Lung microvascular endothelial cell (primary cell): ENCODE measurements at regions not wholly inside any gene's neighbourhood (a gene's known extent, or its start where the extent isn't known, plus 50 kb on each side); places are given as distances from the start of the nearest gene placed in this dataset.
A peak's percentile ranks its signal among the peaks of the same experiment; 100 is the strongest.

ENCODE experiments used
- DNase-seq, 2 donors: peaks; one replicate each; pipeline versions ENCODE4 v3.0.0 to v3.0.0-alpha.2; 2010; ENCODE audit warnings: low read depth in 2 of 2

DNA sequence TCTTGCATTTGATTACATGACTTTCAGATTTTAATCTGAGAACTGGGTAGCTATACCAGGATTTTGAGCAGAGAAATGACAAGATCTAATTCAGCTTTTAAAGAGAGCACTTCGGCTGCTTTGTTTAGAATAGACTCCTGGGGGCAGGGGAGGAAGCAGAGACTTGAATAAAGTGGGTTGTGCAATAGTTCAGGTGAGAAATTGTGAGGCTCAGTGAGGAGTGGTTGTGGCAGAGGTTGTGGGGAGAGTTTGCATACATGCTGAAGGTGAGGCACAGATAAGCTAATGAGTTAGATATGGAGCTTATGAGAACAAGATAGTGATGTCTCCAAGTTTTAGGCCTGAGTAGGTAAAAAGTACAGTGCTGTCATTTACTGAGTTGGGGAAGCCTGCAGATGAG, 281.4 kb downstream of the FLRT2 start:
- no peak for DNase-seq

DNA sequence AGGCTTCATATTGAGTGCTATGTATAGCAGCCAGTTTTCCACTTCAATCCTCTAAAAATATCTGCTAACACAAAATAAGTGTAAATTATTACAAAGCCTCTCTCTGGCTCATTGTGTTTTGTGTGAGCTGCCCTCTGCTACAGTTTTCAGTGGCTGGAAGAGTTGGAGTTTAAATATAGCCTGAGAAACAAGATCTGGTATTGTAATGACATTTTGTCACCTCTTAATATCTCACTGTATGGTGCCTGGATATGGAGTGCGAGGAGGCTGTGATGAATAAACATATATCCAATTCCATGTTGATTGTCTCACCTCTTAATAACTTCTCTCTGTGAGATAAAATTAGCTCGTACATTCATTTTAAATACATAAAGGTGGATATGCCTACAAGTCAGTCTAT, 269.7 kb downstream of the FLRT2 start:
- DNase-seq = no peak

DNA sequence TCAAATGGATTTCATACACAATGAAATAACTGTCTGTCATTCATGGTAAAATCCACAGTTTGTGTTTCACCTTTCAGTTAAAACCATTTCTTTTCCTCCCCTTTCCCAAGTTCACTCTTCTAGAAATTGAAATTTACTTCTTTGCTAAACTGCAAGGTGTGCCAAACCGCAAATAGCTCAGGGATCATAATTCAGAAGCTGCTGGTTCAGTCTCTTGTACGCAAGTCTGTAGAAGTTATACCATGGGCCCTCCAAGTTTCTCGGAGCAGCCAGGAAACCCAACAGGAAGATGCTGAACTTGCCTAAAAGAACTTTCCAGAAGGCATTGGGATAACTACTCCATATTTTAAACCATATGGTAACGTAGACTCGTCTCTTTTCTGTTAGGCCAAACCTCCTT, 268.9 kb downstream of the FLRT2 start:
- DNase-seq = no peak

DNA sequence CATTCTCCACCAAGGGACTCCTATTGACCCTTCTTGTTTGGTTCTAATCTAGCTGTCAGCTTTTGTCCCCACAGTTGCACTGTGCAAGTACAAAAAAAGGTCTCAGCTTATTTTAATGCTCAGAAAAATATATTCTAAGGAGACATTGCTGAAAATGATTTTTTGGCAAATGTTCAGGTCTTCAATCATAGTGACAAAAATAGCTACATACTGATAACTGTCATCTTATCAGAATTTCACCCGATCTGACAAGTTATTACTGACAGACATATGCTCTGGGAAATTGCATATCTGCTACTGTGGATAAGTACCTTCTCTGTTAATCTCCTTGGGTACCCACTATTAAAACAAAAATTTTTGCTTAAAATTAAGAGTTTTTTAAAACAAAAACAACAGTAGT, 263.6 kb downstream of the FLRT2 start:
- no peak for DNase-seq

DNA sequence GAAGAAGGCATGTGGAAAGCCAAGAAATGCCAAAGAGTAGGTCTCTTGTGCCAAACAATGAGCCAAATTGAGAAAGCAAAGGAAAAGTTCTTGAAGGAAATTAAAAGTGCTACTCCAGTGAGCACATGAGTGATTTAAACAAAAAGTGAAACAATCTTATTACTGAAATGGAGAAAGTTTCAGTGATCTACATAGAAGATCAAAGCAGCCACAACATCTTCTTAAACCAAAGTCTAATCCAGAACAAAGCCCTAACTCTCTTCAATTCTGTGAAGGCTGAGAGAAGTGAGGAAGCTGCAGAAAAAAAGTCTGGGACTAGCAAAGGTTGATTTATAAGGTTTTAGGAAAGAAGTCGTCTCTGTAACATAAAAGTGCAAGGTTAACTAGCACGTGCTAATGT, 259.6 kb downstream of the FLRT2 start:
- no peak for DNase-seq

DNA sequence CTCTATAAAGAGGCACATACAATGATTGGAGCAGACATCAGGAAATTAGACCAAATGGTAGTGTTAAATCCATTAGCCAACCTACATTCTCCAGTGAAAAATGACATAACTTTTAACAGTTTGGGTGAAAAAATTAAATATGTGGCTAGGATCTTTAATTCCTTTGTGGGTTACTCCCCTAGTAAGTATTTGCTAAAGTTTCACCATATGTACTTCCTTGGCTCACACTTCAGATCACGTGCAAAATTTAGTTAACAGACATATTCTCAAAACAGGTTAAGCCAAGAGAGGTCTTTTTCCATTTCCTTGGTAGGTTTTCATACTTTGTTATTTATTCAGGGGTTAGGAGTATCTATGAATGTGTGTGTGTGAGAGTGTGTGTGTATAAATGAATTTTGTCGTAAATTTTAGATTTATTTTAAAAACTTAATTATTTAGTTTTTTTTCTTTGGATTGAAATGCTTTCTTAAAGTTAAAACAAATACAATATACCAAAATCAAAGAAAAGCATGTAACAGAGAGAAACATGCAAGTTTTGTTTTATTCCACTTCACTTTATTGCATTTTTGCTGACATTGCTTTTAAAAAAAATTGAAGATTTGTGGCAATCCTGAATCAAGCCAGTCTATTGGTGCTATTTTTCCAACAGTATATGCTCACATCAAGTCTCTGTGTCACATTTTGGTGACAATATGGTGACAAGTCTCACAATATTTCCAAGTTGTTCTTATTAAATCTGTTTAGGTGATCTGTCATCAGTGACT, 258.7 kb downstream of the FLRT2 start:
- DNase-seq = no peak

DNA sequence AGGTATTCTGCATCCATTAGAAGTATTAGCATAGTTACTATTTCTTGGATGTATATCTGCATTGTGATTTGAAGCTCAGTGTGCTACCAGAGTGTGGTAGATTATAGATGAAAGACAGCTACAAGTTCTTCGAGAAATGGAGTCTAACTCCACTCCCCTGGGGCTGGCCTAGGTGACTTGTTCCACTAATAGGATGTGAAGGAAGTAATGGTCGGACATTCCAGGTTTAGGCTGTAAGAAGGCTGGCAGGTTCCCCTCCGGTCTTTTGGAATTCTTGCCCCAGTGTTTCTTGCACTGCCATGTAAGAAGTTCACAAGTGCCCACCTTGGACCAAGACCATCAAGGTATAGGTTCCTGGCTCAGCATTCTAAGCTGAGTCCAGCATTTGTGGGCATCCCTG, 236.4 kb downstream of the FLRT2 start:
- no peak for DNase-seq

DNA sequence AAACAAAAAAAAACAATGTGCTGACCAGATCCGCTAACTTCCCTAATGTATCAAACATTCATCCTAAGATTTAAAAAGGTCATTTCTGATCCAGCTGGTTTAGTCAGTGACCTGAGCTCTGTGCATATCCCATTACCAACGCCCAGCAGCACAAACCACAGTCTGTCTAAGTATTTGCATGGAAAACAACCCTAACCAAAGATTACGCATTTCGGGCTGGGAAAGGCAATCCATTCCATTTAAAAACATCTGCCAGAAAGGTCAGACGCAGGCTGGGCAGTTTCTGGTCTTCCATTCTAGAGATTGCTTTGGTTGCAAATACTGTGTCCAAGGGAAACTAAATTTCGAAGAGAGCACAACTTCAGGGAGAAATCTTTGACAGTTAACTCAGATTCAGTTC, 234.9 kb downstream of the FLRT2 start:
- no peak for DNase-seq

DNA sequence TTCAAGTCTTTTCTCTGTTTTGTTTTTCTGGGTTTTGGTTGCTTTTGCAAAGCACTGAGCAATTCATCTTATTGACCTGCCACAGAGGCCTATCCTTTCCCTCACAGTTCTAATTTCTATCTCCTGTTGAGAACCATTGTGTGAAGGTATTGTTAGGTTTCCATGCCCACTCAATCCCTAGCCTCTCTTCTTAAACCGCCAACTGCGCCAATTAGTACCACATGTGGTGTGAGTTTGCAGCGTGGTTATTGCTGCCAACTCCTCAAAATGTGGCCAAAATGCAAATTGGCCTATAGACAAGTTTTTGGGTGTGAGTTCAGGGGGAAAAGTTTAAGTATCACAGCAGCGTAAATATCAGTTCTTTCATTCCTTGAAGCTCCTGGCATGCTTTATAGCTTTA, 232.6 kb downstream of the FLRT2 start:
- no peak for DNase-seq

DNA sequence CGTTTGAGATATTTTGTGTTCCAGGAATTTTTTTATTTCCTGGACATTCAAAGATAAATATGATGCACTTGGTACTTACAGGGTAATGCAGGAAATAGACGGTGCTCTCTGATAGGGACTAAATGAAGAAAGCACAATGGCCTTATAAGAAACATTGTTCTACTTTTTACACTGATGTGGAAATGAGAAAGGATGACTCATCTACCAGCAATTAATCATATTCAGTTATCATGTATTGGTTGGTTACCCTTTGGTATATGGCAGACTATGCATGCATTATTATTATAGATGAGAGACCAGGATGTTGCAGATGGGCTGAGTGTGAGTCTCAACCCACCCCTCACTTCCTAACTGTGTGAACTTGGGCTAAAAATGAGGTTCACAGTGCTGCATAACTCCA, 222.2 kb downstream of the FLRT2 start:
- peak in 1 of 2 donors; percentile 2 for DNase-seq

DNA sequence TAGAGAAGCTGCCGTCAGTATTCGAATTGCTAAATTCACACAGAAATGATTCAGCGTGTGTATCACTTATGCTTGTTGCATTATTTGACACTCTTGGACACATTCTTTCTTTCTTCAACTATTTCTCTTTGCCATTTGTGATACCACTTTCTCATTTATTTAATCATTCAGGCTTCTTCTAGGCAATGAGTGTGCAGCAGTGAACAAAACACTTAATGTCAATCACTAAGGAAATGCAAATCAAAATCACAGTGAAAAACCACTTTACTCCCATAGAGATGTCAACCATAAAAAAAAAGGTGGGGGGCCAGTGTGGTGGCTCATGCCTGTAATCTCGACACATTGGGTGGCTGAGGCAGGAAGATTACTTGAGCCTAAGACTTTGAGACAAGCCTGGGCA, 214.6 kb downstream of the FLRT2 start:
- no peak for DNase-seq

DNA sequence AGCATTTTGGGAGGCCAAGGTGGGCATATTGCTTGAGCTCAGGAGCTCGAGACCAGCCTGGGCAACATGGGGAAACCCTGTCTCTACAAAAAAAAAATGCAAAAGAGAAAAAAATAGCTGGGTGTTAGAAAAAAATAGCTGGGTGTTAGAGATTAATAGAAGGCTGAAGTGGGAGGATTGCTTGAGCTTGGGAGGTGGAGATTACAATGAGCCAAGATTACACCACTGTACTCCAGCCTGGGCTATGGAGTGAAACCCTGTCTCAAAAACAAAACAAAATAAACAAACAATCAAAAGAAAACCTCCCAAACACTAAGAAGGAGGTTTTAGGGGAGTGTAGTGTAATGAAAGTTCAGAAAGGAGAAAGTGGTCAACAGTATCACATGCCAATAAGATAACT, 202.1 kb downstream of the FLRT2 start:
- no peak for DNase-seq

DNA sequence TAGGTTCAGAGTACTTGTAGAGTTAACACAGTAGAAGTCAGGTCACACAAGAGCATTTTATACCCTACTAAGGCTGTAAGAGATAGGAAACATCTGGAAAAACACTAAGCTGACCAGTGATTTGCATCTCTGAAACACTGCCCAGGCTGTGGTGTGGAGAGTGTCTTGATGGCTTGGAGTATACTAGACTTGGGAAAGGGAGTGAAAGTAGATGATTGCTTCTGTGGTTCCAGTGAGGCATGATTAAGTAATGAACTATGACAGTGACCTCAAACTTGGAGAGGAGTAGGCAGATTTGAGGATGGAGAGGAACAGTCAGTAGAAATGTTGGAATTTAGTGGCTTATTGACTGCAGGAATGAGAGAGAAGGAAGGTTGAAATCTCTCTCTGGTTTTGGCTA, 201.2 kb downstream of the FLRT2 start:
- DNase-seq = no peak

DNA sequence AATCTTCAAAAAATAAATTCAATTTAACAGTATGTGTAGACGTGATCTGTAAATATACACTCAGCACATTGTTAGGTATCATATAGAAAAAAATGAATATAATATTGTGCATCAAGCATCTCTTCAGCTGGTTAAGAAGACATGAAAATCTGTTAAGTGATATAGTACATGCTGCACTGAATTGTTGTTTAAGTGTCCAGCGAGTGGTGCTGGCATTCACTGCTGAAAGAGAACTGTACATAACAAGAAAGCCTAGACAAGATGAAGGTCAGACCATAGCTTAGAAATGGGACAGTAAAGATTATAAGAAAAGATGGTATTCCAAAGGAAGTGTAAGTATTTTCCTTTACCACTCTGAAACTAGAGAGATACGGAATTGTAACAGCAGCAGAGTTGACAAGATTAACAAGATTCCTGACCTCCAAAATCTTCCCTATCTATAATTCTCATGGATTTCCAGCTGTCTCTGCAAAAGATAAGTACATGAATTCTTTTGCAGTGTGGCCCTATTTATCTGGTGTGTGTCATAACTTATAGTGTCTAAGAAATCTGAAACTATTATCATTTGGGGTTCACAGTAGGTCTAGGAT, 198.6 kb downstream of the FLRT2 start:
- no peak for DNase-seq

DNA sequence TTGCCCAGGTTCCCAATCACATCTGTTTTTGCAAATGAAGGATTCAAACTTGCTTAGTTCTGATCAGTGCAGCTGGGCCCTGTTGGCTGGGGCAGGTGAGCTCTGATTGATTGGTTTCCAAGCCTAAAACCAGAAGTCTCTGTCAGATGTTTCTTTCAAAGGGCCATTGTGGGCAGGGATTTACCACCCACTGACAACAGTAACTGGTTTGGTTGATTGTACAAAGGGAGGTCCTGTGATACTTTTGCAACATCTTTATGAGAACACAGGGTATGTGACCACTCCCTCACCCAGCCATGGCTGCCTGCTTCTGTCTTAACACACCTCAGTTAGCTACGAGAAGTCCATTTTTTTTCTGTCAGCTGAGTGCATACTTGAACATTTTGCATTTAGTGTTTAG, 184.1 kb downstream of the FLRT2 start:
- DNase-seq = no peak

DNA sequence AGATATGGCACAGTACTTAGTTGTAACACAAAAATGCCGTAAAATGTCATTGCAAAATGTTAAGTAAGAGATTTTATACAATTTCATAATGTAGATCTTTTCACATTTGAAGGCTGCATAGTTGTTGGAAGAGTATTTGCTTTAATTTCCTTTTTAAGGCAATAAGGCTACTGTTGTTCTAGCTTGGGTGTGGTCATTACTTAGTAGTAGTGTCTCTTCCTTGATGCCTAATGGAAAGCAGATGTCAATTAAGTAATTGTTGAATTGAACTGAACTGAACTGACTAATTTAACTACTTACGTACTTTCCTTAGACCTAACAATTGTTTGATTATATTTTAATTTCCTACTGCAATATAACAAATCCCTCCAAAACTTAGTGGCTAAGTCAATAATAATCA, 181.7 kb downstream of the FLRT2 start:
- DNase-seq = no peak
